Gastroesophageal sphincter (tissue), 3 donors: ENCODE measurements at regions not wholly inside any gene's neighbourhood (a gene's known extent, or its start where the extent isn't known, plus 50 kb on each side); places are given as distances from the start of the nearest gene placed in this dataset.

Experiments used
- CTCF ChIP-seq, 4 experiments: fragments of 200-600 bp in 2 of 4; fragments of 450-650 bp in 2 of 4; sonication (generic) in 1 of 4; IDR thresholded peaks; one replicate each; pipeline ENCODE4 v1.5.1; 2017 to 2019; ENCODE audit warnings: antibody characterized with exemption in 4 of 4, mild to moderate bottlenecking in 2 of 4, moderate library complexity in 2 of 4
- EP300 ChIP-seq: sonication (generic); formaldehyde crosslinking; IDR thresholded peaks from one replicate; pipeline ENCODE4 v1.6.1; 2017; ENCODE audit warnings: antibody characterized with exemption, mild to moderate bottlenecking
- POLR2A ChIP-seq, 2 donors: fragments of 450-650 bp; IDR thresholded peaks; one replicate each; pipeline ENCODE4 v1.6.1; 2017; ENCODE audit warnings: antibody characterized with exemption in 2 of 2, mild to moderate bottlenecking in 2 of 2, moderate library complexity in 1 of 2

GRCh38 chr4:124409044-124409443 is 303.5 kb downstream of the ANKRD50 start:
- TF ChIP-seq CTCF (IDR thresholded peaks at IDR 0.05) (no peak), EP300 (no peak), POLR2A (IDR thresholded peaks at IDR 0.05) (no peak)
